Kidney capillary endothelial cell (primary cell): ENCODE measurements at regions not wholly inside any gene's neighbourhood (a gene's known extent, or its start where the extent isn't known, plus 50 kb on each side); places are given as distances from the start of the nearest gene placed in this dataset.
"Not testable (repeated sequence)": the region's sequence is repeated elsewhere in the genome, so short reads cannot be mapped to it uniquely, and the experiment has no call there.

ENCODE experiments used
- DNase-seq: peaks from one replicate; pipeline ENCODE4 v3.0.0-alpha.2; 2018; ENCODE audit warnings: low spot score

DNA sequence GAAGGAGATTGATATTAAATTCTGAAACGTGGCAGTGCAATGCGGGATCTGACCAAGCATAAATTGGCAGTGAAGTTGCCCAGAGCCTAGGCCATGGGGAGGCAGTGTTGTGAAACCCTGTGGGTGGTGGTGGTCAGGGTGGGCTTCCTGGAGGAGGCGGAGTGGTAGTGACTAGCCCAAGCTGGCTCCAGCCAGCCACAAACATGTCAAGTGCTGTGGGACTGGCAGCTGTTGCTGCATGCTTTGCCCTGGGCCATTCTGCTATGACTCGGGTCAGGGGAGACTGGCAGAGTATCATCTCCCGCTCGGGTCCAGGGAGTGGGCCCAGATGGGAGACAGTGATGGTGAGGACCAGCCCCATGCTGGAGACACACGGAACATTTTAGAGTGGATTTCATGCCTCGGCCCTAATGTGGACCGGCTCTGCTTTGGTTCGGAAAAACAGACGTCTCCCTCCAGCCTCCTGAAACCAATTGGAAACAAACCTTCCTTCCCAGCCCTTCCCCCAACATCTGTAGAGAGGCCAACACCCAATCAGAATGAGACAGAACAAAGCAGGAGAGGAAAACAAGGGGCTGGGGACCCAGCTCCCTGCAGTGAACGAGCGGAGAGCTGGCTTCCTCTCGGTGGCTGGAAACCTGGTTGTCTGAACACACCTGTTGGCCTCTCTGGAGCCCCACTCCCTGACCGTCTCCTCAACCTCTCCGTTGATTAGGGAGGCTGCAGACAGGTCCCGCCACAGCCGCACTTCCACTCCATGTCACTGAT, 58.2 kb downstream of the TMEM270 start:
- DNase-seq = no peak

DNA sequence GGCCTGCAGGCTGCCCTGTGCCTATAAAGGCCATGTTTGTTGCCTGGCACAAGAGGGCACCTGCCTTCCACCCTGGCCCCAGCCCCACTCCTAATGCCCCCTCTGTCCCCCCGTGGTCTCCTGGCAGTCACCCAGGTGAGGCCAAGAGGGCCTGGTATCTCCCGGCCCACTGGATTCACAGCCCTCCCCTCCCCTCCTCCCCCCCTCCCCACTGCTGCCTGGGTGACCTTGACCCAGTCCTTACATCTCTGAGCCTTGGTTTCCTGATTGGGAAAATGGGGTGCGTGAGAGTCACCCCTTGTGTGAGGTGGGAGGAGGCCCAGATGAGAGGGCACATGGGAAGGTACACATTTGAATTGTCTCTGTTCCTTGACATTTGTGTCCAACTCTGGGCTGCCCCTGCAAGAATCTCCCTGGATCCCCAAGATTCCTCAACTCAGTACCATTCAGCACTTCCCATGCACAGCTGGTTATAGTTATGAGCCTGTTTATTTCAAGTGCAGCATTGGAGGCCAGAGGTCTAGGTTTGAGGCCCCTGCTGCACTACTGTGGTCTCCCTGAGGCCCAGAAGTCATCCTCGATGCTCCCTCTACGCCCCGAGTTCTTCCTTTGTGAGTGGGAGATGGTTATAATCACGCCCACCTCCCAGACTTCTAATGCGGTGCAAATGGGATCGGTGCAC, 58.9 kb downstream of the TMEM270 start:
- DNase-seq = no peak

DNA sequence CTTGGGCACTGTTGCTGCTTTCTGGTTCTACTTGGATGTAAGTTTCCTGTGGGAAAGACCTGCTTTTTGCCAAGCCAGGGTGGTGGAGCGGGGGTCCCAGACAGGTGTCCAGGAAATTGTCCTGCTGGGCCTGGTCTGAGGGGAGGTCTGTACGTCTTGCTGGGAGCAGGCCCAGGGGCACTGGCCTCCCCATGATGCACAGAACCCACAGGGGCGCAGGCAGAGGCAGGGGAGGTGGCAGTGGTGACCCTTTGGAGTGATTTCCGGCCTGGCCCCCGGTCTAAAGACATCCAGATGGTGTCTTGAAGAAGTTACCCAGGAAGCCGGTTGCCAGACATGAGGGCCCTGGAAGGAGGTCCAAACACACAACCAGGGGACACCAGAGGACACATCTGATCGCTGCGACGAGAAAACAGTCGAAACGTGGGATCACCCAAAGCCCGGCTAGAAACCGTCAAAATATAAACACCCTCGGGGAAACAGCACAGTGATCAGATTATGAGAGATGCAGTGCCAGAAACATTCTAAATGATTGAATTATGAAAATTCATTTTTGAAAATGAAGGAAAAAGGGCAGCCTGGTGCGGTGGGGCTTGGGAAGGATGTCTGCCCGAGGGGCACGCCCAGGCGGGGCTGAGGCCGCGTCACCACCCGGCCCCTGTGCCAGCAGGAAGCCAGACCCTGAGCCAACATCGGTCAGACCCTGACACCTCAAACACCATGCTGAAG, 59.6 kb downstream of the TMEM270 start:
- DNase-seq = no peak

DNA sequence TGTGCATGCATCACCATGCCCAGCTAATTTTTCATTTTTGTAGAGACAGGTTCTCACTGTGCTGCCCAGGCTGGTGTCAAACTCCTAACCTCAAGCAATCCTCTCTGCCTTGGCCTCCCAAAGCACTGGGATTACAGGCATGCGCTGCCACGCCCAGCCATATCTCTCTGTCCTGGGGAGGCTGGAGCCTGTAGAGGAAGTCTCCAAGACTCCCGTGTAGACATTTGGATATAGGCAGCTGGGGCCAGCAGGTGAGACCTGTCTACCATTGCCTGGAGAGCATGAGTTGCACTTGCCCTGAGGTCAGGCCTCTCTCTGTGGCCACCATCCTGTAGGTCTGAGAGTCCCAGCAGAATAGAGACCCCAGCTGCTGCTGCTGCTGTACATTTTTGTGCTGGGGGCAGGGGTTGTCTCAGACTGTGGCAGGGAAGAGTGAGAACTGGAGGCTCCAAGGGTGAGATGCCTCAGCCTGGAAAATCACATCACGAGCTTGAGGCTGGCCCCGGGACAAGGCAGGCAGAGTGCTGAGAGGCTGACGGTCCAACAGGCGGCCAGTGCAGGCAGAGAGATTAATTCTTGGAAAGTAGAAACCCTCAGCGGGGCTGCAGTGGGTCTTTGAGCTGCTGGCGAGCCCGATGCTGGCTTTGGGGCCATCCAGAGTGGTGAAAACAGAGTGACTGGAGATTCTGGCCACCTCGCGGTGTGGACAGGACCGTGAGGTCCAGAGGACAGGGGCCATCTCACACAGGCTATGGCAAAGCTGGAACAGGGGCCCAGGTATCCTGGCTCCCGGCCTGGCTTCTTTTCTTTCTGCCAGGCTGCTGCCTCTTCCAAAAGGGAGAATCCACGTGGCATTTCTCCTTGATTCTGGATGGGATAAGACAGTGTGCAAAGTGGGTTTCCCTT, 60.9 kb downstream of the TMEM270 start:
- no peak for DNase-seq

DNA sequence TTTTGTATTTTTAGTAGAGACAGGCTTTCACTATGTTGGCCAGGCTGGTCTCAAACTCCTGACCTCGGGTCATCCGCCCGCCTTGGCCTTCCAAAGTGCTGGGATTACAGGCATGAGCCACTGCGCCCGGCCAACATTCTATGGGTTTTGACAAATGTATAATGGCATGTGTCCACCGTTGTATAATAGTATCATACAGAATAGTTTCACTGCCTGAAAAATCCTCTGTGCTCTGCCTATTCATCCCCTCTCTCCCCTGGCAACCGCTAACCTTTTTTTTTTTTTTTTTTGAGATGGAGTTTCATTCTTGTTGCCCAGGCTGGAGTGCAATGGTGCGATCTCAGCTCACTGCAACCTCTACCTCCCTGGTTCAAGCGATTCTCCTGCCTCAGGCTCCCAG, 67.7 kb downstream of the TMEM270 start:
- not testable (repeated sequence) for DNase-seq

DNA sequence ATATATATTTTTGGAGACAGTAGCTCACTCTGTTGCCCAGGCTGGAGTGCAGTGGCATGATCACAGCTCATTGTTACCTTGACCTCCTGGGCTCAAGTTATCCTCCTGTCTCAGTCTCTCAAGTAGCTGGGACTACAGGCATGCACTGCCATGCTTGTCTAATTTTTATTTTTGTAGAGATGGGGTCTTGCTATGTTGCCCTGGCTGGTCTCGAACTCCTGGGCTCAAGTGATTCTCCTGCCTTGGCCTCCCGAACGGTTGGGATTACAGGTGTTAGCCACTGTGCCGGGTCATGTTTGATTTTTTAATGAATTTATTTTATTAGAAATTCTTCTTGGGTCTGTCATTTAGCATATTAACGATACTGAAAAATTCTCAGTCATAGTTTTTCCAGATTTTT, 70.5 kb downstream of the TMEM270 start:
- no peak for DNase-seq

DNA sequence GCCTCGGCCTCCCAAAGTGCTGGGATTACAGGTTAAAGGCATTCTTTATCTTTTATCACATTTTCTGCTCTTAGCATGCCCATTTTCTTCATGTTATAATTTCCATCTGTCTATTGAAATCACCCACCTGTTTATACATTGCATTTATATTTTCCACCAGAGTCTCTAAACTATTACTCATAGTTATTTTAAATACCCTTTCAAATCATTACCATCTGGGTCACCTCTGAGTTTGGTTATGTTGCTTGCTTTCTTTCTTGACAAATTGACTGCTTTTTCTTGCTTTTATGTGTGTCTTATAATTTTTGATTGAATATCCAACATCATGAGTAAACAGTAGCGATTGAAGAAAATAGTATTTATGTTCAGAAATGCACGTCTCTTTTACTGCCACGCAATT, 71.4 kb downstream of the TMEM270 start:
- DNase-seq = no peak

DNA sequence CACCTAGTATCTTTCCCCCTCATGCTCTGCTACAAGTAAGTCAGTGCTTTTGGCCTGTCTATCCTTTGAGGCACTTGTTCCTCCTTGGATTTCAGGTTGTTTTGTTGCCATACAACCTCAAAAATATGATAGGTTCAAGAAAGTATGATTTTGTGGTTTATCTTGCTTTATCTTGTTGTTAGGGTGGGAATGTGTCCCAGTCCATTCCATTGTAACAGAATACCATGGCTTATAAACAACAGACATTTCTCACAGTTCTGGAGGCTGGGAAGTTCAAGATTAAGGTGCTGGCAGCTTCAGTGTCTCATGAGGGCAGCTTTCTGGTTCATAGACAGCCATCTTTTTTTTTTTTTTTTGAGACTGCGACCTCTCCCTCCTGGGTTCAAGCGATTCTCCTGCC, 72.1 kb downstream of the TMEM270 start:
- DNase-seq = no peak

DNA sequence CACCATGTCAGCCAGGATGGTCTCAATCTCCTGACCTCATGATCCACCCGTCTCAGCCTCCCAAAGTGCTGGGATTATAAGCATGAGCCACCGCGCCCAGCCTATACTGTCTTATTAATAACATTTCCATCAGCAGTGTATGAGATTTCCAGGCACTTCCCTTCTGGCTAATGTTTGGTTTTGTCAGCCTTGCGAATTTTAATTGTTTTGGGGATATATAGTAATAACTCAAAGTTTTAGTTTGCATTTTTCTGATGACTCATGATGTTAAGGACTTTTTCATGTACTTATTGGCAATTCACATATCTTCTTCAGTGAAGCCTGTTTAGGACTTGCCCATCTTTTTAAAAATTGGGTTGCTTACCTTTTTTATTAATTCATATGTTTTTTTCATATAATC, 76.0 kb downstream of the TMEM270 start:
- no peak for DNase-seq

DNA sequence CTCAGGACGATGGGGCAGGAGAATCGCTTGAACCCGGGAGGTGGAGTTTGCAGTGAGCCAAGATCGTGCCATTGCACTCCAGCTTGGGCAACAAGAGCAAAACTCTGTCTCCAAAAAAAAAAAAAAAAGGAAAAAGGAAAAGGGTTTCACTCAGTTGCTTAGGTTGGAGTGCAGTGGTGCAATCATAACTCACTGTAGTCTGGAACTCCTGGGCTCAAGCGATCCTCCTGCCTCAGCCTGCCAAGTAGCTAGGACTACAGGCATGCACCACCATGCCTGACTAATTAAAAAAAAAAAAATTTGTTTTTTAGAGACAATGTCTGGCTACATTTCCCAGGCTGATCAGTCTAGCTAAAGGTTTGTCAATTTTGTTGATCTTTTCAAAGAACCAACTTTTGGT, 76.7 kb downstream of the TMEM270 start:
- not testable (repeated sequence) for DNase-seq

DNA sequence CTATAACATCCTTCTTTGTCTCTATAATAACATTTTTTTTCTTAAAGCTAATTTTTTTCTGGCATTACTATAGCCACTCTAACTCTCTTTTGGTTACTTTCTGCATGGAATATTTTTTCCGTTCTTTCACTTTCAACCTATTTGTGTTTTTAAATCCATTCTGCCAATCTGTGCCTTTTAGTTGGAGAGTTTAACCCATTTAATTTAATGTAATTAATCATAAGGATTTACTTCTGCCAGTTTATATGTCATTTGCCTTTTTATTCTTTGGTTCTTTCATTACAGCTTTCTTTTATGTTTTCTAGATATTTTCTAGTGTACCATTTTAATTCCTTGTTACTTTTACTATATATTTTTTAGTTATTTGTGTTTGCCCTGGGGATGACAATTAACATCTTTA, 78.6 kb downstream of the TMEM270 start:
- DNase-seq = no peak

DNA sequence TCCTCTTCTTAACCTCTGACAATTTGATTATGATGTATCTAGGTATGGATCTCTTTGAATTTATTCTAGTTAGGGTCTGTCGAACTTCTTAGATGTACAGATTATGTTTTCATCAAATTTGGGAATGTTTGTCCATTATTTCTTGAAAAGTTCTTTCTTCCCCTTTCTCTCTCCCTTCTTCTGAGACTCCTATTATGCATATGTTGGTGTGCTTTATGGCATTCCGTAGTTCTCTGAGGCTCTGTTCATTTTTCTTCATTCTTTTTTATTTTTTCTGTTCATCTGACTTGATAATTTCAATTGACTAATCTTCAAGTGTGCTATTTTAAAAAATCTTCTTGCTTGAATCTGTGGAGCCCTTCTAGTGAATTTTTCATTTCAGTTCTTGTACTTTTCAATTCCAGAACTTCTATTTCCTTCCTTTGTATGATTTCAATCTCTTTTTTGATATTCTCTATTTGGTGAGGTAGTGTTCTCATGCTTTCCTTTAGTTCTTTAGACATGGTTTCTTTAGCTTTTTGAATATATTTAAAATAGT, 79.8 kb downstream of the TMEM270 start:
- no peak for DNase-seq

DNA sequence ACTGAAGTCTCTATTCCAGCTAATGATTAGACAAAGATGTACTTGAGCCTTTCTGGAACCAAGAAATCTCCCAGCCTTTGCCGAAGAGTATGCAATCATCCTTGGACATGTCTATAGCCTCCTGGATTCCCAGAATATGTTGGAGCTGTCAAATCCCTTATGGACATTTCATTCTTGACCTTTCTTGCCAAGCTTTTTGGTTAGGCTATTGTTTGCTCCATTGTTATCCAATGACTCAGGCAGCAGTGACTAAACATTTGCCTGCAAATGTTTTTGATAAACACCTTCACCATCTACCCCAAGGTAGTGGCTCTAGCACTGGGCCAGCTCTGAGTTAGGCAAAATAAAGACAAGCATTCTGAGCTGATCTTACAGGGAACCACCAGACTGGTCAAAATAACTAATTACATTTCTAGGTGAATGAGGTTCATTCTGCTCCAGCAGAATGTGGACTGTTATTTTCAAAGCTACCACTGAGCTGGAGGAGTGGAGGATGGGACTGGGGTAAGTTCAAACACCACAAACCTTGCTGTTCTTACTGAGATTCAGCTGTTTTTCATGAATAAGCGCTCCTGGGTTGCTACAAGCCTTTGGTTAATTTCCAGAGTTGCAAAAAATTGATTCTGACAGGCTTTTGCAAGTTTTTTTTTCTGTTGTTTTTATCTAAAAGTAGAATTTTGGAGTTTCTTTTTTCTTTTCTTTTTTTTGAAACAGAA, 81.0 kb downstream of the TMEM270 start:
- peak; percentile 60 for DNase-seq

DNA sequence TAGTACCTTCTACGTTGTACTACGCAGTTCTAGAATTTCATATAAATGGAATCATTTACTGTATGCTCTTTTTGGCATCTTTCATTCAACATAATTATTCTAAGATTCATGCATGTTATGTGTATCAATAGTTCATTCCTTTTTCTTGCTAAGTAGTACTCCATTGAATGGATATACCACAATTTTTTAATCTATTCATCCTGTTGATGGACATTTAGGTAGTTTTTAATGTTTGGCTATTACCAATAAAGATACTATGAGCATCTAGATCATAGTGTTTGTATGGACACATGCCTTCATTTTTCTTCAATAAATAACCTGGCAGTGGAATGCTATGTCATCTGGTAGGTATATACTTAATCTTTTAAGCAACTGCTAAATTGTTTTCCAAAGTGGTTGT, 83.0 kb upstream of the ELN start:
- no peak for DNase-seq

DNA sequence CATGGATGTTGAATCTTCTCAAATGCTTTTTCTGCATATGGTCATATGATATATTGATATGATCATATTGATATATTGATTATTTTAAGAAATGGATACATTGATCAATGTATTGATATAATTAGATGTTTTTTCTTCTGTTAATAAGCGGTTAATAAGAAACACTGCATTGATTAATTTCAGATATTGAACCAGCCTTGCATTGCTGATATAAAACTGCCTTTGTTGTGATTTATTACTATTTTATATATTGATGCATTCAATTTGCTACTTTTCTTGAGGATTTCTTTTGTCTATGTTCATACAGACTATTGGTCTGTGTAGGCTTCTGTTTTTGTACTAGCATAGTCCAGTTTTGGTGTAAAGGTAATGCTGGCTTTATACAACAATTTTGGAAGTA, 79.7 kb upstream of the ELN start:
- no peak for DNase-seq

DNA sequence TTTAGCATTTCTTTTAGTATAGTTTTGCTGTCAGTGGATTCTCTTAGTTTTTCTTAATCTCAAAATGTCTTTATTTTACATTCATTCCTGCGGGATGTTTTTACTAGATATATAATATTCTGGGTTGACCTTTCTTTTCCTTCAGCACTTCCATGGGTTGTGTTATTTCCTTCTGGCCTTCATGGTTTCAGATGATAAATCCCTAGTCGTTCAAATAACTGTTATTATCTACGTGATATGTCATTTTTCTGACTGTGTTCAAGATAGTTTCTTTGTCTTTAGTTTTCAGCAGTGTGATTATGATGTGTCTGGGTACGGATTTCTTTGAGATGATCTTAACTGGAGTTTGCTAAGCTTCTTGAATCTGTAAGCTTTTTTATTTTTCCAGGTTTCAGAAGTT, 75.7 kb upstream of the ELN start:
- DNase-seq = no peak

DNA sequence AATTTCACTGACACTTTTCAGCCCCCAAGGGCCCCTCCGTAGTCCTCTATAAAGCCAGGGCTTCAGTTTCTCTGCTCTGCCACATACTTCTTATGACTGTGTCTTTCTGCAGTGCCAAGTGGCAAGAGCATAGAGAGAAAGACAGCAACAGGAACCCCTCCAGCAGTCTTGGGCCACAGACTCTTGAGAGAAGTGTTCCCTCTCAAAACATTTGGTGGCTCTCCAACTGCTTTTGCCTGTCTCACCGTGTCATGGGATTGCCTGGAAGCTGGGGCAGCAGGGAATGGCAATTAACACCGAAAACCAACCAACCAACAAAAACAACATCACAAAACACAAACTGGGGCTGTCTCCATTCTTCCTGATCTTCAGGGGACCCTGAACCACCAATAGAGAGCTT, 73.8 kb upstream of the ELN start:
- DNase-seq = no peak

DNA sequence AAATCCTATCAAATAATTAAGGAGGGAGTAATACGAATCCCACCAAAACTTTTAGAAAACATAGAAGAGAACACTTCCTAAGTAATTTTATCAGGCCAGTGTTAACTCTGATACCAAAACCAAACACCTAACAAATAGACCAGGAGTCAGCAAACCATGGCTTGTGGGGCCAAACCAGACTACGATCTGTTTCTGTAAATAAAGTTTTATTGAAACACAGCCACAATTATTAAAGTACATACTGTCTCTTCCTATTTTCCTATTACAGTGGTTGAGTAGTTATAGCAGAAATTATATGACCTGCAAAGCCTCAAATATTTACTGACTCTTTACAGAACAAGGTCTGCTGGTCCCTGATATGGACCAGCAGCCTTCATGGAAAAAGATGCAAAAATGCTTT, 73.1 kb upstream of the ELN start:
- no peak for DNase-seq

DNA sequence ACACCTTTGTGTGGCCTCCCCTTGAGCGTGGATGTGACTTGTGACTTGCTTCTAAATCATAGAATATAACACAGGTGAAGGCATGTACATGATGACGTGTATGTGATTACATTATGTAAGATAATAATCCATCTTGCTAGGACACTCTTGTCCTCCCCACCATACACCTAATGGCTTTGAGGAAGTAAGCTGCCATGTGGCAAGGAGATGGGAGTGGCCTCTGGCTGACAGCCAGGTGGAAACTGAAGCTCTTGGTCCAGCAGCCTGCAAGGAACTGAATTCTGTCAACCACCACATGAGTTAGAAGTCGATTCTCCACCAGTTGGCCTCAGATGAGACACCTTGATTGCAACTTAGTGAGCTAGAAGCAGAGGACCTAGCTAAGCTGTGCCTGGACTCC, 67.4 kb upstream of the ELN start:
- no peak for DNase-seq

DNA sequence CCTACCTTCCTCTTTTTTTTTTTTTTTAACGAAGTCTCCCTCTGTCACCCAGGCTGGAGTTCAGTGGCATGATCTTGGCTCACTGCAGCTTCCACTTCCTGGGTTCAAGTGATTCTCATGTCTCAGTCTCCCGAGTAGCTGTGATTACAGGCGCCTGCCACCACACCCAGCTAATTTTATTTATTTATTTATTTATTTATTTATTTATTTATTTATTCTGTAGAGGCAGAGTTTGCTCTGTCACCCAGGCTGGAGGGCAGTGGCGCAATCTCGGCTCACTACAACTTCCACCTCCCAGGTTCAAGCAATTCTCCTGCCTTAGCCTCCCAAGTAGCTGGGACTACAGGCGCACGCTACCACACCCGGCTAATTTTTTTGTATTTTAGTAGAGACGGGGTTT, 66.0 kb upstream of the ELN start:
- not testable (repeated sequence) for DNase-seq

DNA sequence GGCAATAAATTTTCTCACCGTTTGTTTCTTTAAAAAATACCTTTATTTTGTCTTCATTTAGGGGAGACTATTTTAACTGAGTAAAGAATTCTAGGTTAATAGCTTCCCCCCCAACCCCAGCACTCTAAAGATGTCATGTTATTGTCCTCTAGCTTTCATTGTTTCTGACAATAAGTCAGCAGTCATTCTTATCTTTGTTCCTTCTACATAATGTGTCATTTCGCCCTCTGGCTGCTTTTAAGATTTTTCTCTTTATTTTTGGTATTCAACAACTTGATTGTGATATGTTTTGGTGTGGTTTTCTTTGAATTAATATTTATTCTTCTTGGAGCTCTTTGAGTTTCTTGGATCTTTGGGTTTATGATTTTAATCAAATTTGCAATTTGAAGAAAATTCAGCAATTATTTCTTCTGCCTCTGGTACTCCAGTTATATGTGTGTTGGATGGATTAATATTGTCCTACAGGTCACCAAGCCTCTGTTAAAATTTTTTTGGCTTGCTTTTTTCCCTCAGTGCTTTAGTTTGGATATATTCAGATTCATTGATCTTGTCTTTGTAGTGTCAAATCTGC, 64.6 kb upstream of the ELN start:
- DNase-seq = no peak
